Muscle of arm (tissue), 1 donor: ENCODE measurements at regions not wholly inside any gene's neighbourhood (a gene's known extent, or its start where the extent isn't known, plus 50 kb on each side); places are given as distances from the start of the nearest gene placed in this dataset.
"Not testable (repeated sequence)": the region's sequence is repeated elsewhere in the genome, so short reads cannot be mapped to it uniquely, and the experiment has no call there.

Experiments used
- DNase-seq: peaks from one replicate; pipeline ENCODE4 v3.0.0-alpha.2; 2013

DNA sequence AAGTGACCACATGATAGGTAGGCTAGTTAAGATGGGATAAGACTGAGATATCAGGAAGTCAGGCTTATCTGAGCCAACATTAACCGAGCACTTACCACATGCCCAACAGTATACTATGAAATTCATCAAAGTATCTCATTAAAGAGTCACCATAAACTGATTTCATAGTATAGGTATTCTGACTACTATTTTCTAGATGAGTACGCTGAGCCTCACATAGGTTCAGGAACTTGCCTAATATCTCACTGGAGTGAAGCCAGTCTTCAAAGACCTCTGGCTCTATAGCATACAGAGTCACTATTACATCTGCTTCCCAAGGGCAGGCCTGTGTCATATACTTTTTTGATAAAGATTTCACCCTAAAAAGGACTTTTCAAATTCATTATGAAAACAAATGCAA lies 115.6 kb upstream of the NGF start:
- DNase-seq, result no peak

DNA sequence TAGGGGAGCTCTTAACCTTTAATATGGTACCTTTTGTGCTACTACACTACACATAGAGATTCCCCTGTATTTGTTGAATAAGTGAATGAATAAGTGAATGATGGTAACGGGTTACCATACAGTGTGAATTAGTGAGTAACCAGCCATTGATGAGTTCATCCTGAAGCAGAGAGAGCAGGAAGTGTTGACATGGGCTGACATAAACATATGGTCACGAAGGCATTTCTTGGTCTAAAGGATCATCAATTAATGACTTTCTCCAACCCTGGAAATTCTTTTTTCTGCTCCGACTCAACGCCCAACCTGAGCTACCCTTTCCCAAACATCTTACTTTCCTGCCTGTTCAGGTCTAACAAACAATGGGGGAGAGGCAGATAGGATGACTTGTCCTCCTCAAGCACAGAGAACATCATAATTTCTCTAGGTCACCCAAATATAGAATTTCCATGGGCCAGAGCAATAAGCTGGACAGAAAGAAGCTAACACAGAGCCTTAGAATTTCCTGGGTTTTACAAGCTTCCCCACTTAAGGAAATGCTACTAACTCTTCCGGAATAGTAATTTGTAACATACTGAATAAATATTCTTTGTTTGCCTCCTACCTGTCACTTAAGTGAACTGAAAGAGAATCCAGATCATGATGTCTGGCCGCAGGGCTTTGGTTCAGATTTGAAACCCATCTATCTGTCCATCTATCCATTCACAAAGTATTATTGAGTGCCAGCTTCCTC lies 114.7 kb upstream of the NGF start:
- DNase-seq, result no peak

DNA sequence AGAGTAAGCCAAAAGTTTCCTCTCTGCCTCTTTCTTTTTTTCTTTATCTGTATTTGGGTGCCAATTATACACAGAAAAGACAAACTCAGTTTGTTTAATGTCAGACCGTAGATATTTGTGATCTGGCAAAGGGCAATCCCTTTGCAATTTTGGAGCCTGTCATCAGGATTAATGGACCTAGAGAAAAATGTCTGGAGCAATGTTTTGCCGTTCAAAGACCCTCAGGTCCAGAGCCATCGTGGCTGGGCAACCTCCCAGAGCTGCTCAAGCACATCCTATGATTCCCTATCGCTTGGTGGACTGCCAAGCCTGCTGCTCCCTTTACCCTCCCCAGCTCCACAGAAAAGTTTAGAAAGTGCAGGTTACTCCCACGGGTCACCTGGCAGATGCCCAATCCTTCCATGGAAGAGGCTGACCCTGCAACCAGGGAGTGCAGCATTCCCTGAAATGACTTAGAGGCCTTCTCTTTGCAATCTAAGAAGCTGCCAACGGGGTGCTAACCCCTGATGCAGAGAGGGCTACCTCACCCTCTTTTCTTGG lies 112.5 kb upstream of the NGF start:
- no peak for DNase-seq

DNA sequence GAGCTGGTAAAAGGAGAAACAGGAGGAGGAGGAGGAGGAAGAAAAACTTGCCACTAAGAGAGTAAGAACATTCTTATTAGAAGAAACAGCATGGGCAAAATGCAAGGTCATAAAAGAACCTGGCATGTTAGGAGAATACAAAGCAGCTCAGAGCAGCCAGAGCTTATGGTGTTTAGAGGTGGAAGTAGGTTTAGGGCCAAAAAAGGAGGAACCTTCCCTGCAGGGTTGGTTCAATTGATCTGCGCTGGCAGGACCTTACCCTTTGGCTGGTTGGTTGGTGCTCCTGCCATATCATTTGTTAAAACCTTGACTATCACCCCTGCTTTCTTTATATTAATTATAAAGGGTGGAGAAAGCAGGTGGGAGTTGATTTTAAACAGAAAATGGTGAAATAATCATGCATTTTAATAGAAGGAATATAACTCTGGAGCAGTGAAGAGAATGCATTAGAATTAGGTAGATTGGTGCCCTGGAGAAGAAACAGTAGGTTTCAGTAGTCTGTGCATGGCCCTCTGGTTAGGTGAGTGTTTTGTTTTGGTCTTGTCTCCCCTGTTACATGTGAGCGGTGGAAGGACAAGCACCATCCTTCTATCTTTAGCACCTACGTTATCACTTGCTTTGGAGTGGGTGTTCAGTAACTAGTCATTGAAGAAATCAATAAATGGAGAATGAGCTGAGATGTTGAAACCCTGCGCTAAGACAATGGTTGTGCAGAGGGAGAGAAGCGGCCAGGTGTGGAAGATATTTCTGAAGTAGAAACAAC lies 110.4 kb upstream of the NGF start:
- DNase-seq, result no peak

DNA sequence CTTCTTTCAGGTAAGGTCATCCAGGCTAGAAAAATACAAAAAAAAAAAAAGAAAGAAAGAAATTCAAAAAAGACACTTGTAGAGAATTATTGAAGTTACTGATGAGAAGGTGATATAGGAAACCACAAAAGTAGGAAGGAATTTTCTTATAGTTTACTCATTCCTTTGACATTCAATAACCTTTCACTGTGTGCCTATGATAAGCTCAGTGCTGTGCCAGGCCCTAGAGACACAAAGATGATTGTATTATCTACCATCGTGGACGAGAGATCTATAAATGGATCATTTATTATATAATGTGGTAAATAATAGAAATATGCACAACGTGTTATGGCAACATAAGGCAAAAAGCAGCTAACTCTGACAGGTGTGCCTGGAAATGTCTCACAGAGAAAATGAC lies 109.6 kb upstream of the NGF start:
- no peak for DNase-seq

DNA sequence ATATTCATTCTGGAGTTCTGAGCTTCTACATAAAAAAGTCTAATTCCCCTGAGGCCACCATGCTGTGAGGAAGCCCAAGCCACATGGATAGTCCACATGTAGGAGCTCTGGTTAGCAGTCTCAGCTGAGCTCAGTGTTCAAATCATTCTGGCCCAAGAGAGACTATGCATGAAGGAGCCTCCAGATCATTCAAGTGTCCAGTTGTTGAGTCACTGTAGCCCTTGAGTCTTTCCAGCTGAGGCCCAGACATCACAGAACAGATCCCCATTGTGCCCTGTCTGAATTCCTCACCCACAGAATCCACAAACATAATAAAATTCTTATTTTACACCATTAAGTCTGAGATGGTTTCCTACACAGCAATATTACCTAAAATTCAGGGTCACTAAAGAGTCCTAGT lies 107.0 kb upstream of the NGF start:
- no peak for DNase-seq

DNA sequence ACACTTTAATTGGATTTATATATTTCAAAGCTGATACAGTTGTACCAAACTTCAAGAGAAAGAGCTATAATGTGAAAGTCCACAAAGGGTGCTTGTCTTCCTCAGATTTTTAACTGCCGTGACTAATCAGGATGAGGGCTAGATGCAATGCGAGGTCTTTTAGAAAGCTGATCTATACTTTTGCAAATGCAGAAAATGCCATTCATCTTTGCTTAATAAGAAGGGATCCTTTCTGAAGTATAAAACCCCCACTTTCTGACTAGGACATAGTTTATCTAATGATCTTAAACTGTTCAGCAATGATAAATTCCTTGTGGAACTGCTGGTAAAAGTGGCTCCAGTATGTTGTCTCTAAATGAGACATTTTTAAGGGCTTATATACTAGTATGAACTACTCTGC lies 102.7 kb upstream of the NGF start:
- no peak for DNase-seq

DNA sequence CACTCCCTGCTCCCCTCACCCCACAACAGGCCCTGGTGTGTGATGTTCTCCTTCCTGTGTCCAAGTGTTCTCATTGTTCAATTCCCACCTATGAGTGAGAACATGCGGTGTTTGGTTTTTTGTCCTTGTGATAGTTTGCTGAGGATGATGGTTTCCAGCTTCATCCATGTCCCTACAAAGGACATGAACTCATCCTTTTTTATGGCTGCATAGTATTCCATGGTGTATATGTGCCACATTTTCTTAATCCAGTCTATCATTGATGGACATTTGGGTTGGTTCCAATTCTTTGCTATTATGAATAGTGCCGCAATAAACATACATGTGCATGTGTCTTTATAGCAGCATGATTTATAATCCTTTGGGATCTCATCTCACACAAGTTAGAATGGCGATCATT lies 101.5 kb upstream of the NGF start:
- DNase-seq, result not testable (repeated sequence)

DNA sequence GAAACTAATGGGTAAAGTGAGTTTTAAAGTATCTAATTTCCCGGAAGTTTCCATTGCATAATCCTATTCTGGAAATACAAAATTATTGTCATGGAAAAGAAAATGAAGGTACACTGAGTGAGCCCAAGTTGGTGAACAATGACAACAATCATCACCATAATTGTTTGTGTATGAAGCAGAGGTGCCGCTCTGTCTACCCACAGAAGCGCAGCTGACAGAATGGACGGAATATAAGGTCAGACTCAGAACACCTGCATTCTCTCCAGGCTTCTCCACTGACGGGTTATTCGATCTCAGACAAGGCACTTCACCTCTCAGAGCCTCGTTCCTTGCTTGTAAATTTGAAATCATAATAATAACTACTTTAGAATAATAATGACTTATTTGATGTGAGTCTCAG lies 99.1 kb upstream of the NGF start:
- no peak for DNase-seq

DNA sequence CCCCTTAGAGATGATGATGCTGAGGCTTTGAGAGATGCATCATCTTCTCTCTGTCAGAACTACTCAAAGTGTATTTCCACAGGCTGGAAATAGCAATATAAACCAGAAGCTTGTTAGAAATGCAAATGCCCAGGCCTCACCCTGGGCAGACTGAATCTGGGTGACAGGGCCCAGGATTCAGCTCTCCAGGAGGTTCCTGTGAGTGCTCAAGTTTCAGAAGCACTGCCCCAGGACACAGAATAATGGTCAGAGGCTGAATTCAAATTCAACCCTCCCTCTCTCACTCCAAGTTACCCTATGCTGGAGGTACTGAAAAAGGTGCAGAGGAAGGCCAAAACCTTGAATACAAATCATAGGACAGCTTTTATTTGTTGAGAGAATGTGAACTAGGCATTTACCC lies 98.5 kb upstream of the NGF start:
- no peak for DNase-seq

DNA sequence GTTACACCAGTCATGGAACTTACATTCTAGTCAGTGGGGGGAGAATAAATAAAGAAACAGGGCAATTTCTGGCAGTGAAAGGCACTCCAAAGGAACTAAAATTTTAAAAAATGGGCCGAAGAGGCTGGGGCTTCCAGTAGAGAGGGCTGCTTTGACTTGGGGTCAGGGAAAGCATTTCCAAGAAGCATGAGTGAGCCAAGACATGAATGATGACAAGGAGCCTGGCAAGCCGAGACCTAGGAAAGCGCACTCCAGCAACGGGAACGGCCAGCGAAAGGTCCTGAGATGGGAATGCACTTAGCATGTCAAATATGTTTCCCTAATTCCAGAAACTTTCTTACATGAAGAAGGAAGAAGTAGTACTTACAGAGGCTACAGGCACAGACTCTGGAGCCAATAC lies 95.4 kb upstream of the NGF start:
- no peak for DNase-seq

DNA sequence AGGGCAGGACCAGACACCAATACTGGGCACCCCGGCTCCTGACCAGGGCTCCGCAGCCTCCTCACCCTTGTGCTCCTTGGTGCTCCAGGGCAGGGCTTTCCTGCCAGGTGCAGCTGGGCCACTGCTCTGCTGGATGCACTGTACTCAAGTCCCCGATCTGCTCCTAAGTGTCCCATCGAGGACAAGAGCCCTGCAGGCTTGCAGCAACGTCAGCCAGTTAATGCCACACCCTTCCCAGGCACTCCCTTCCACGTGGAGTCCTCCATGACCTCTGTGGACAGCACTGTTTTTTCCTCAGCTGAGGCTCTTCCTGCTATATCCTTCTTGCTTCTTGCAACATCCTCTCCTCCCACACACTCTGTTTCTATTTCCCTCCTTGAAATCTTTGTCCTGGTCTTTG lies 94.0 kb upstream of the NGF start:
- no peak for DNase-seq

DNA sequence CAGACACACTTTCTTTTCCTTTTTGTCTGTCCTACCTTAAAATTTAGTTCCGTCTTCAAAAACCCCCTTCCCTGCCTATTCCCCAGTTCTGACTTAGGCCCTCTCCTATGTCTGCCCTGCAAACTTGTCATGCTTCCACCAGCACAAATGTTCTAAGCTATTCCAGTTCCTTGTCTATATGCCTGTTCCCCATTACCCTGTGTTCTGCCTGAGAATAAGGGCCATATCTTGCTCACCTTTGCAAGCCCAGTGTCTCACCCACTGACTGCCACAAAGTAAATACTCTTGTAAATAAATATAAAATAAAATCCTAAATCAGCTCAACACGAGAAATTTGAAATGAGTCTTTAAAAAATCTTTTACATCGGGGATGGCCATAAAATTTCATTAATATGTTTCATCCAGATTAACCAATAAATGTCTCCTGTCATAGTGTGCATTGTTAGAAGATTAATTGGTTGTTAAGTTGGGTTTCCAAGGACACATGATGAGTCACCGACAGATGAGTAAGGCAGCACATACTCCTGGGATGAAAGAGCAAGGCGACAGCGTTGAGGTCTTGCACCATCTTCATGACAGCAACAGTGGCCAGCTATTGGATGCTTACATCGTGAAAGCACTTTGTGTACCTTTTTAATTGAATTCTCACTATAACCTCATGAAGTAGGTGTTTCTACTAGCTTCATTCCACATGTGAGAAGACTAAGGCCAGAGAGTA lies 92.6 kb upstream of the NGF start:
- DNase-seq, result no peak

DNA sequence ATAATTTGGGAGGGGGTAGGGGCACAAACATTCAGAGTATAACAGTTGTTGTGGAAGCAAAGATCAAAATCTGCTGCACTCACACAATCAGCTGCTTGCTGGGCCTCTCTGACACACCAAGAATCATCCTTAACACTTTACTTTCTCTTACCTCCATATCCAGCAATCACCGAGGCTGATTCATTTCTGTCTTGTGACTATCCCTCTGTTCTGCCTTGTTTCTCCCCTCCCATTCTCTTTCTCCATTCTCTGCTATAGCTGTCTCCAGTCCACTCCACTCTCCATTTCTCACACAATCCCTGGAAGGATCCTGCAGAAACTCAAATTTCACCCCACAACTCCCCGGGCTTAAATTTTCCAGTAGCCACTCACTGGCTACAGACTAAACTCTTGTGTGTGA lies 91.8 kb upstream of the NGF start:
- no peak for DNase-seq

DNA sequence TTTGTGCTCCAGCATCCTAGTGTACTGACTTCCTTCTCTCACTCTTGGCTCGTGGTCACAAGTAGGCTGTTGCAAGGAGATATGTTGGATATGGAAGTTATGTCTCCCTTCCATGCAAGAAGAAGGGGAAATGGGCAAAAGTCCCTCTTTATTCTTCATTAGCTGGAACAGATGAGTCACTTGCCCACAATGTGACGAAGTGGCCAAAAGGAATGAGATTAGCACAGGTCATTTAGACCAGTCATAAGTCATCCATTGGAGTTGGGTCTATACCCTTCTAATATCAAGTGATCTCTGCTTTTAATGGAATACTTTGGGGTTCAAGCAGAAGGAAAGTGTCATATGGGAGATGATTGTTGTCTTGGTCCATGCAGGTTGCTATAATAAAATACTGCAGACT lies 91.2 kb upstream of the NGF start:
- DNase-seq, result no peak

DNA sequence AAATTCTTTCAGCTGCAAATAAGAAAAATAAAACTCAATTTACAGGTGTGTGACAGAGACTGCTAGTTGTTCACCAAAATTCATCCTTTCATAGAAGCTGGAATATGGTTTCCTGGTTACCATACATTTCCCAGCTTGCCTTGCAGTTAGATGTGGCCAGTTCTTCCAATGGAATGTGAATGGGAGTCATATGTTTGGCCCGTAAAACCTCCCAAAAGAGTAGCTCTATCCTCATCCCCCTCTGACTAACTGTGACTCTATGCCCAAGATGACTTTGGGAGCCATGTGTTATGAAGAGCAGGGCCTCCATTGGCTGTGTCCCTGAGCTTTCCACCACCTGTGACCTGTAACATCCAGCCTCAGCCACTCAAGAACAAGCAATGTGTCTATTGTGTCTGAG lies 90.6 kb upstream of the NGF start:
- DNase-seq, result no peak

DNA sequence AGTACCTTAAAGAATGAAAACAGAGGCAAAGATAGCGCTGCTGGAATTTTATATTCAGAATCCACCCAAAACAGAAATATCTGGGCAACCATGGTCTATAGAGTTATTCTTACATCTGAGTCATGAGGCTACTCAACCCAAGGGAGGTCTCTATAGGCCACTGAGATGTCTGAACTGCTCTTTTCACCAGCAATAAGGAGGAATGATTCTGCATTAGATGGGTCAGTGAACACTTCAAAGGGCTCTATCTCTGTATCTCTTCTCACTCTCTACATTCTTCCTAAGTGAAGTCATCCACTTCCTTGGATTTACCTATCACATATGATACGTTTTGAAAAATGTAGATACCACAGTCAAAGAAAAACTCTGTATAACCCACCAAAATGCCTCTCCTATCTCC lies 90.2 kb upstream of the NGF start:
- DNase-seq, result no peak

DNA sequence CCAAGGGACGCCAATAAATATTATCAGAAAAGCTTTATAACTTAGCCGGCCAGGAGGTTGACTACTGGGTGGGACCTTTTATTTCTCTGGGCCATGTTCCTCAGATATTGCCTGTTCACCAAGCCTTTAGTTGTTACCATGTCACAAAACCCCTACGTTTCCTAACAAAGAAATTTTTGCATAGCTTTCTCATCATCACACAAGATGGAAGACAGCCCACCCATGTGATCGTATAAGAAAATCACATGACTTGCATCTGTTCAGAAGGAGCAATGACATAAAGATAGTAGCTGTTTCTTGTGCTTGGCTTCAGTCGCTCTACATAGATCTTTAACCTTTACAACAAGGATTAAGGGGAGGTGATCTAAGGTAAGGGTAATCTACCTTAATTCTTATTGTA lies 88.9 kb upstream of the NGF start:
- DNase-seq, result no peak

DNA sequence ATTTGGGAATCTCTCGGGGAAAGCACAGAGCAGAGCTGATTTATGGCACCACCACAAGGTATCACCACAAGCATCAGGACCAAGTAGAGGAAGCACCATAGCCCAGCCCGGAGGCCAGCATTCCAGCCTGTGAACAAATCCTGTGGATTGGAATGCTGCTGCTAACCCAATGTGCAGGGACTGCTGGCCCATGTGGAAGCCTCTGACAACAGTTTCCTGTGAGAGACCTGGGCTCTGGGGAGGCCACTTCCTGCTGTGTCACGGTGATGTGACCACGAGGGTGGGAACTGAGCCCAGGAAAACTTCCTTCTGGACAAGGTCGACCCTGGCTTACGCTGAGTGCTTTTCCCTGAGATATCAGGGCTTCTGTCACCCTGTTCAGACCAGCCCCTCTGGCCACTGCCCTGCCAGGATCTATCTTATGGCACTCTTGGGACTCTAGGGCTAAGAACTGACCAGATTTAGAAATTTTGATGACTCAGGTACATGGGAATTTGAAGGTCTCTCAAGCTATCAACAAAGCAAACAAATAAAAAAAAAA lies 88.3 kb upstream of the NGF start:
- DNase-seq, result peak; percentile 18

DNA sequence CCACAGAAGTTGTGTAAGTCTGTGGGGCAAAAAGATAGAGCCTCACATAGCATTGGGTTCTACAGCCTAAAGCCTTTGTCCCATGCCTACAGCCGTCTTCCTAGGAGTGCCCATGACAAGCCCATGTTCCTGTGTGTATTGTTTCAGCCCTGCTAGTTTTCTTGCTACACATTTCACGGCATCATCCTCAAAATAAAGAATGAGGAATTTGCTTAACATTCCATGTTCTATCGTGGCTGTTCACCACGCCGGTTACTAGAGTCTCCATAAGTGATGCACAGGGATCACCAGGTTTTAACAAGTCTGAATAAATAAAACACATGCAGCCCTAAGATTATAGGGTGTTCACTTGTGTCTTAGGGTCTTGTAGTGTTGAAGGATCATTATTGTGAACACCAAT lies 87.4 kb upstream of the NGF start:
- no peak for DNase-seq

DNA sequence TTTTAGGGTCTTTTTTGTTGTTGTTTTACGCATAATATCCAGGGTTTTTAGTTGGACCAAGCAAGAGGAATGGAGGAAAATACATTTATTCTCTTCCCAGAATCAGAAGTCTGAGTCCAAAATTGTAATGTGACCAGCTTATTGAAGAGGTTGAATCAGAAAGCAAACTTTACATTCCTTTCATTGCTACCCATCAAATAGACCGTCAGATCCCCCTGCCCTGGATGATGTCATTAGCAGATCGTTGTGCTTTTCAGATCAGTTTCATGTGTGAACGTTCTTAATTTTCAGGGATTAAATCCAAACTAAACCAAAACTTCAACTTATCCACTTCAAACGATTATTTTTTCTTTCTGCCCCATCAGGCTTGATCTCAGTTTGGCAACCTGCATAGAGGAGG lies 85.7 kb upstream of the NGF start:
- DNase-seq, result no peak

DNA sequence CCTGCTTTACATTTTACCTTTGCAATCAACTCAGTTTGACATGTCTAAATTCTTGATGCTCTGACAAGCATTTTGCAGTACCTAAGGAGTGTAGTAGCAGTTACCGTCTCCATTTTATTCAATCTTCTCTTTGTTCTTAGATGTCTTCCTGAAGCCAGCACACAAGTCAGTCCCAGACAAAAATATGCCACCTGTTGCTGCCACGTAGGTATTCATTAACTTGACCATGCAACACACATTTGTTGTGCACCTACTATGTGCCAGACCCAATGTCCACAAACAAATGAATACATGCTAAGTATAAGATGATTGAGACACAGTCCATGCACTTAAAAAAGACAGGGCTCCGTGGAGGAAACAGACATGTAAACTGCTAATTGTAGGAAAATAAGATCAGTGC lies 81.5 kb upstream of the NGF start:
- DNase-seq, result no peak

DNA sequence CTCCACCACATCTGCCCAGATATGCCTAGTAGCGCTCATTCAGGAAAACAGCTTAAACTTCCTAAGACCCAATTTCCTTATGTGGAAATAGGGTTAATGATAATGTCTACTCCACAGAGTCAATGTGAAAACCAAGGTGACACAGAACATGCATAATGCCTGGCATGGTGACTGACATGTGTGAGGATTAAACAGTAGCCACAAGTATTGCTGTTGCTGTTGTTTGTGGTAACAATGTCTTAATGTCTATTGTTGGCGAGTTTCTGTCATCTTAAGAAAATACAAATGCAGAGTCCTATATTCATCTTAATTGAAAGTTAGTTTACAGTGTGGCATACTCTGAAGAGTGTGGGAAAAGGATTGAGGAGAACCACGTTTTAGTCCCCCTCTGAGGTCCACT lies 75.6 kb upstream of the NGF start:
- DNase-seq, result no peak
